BLaER1 (cell line): ENCODE measurements at regions not wholly inside any gene's neighbourhood (a gene's known extent, or its start where the extent isn't known, plus 50 kb on each side); places are given as distances from the start of the nearest gene placed in this dataset.

Experiments used
- H3K27ac ChIP-seq: shearing (Covaris generic); formaldehyde crosslinking; 2 replicates; pipeline ENCODE4 v1.8.1; 2022
- H3K27me3 ChIP-seq: shearing (Covaris generic); formaldehyde crosslinking; 2 replicates; pipeline ENCODE4 v1.8.1; 2022
- H3K36me3 ChIP-seq: shearing (Covaris generic); formaldehyde crosslinking; 2 replicates; pipeline ENCODE4 v1.8.1; 2022
- H3K4me1 ChIP-seq: shearing (Covaris generic); formaldehyde crosslinking; 2 replicates; pipeline ENCODE4 v1.8.1; 2022
- H3K4me2 ChIP-seq: shearing (Covaris generic); formaldehyde crosslinking; 2 replicates; pipeline ENCODE4 v1.8.1; 2022
- H3K4me3 ChIP-seq: shearing (Covaris generic); formaldehyde crosslinking; 2 replicates; pipeline ENCODE4 v1.8.1; 2022
- H3K9ac ChIP-seq: shearing (Covaris generic); formaldehyde crosslinking; 2 replicates; pipeline ENCODE4 v1.8.1; 2022
- H3K9me3 ChIP-seq: shearing (Covaris generic); formaldehyde crosslinking; 2 replicates; pipeline ENCODE4 v1.8.1; 2022
- H4K20me1 ChIP-seq: shearing (Covaris generic); formaldehyde crosslinking; 2 replicates; pipeline ENCODE4 v1.8.1; 2022
- Cebpa-rat ChIP-seq: shearing (Covaris generic); IDR thresholded peaks from 2 replicates; pipeline ENCODE4 v1.8.1; 2022

- no peaks in the 10 kb centered on the region for H3K36me3 ChIP-seq
- no peak overlapping the region for H3K27ac ChIP-seq
- H4K20me1 ChIP-seq = no peaks in the 10 kb centered on the region
- no peak overlapping the region for H3K9ac ChIP-seq
- no peak overlapping the region for H3K4me2 ChIP-seq
- H3K27me3 ChIP-seq = no peaks in the 10 kb centered on the region
- no peak overlapping the region for H3K4me3 ChIP-seq
- no peak for TF ChIP-seq Cebpa-rat
- H3K9me3 ChIP-seq = no peaks in the 10 kb centered on the region
- no peaks in the 10 kb centered on the region for H3K4me1 ChIP-seq
These were observed 472.1 kb upstream of the MARCKS start for GRCh38 chr6:113385020-113385431.

DNA sequence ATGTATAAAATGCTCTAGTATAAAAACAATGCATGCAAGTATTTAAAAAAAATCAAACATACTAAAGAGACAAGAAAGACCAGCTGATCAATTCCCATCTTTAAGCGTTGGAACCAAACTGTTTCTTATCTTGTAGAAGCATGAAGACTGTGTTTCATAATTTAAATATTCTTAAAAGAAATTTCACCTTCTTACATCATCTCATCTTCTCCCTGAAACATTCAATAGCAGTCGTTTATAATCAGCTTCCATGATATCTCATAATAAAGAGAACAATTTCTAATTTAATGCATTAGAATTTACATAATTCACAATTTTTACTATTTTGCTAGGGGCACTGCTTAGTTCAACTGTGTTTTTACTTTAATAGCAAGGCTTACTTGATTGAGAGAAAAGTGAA, 468.1 kb upstream of the MARCKS start:
- H3K4me3 ChIP-seq = no peak overlapping the region

GRCh38 chr6:113392551-113393055, 464.5 kb upstream of the MARCKS start:
- no peaks in the 10 kb centered on the region for H4K20me1 ChIP-seq
- no peaks in the 10 kb centered on the region for H3K4me1 ChIP-seq
- H3K9ac ChIP-seq = no peak overlapping the region
- TF ChIP-seq Cebpa-rat = no peak
- H3K4me2 ChIP-seq = no peak overlapping the region
- H3K27me3 ChIP-seq = no peaks in the 10 kb centered on the region
- no peak overlapping the region for H3K4me3 ChIP-seq
- H3K27ac ChIP-seq = no peak overlapping the region
- no peaks in the 10 kb centered on the region for H3K9me3 ChIP-seq
- no peaks in the 10 kb centered on the region for H3K36me3 ChIP-seq

More for the DNA sequence above, 468.1 kb upstream of the MARCKS start:
- Histone ChIP-seq H3K27ac (no peak overlapping the region), H3K4me1 (no peaks in the 10 kb centered on the region), H4K20me1 (no peaks in the 10 kb centered on the region), H3K9ac (no peak overlapping the region), H3K36me3 (no peaks in the 10 kb centered on the region), H3K9me3 (no peaks in the 10 kb centered on the region), H3K27me3 (no peaks in the 10 kb centered on the region), H3K4me2 (no peak overlapping the region)
- no peak for TF ChIP-seq Cebpa-rat

- H4K20me1 ChIP-seq = no peaks in the 10 kb centered on the region
- H3K4me2 ChIP-seq = no peak overlapping the region
- no peaks in the 10 kb centered on the region for H3K9me3 ChIP-seq
- H3K36me3 ChIP-seq = no peaks in the 10 kb centered on the region
- no peak for TF ChIP-seq Cebpa-rat
- H3K4me3 ChIP-seq = no peak overlapping the region
- H3K27me3 ChIP-seq = no peaks in the 10 kb centered on the region
- H3K27ac ChIP-seq = no peak overlapping the region
- H3K9ac ChIP-seq = no peak overlapping the region
- H3K4me1 ChIP-seq = no peaks in the 10 kb centered on the region
These were observed 462.9 kb upstream of the MARCKS start for GRCh38 chr6:113394216-113394615.

DNA sequence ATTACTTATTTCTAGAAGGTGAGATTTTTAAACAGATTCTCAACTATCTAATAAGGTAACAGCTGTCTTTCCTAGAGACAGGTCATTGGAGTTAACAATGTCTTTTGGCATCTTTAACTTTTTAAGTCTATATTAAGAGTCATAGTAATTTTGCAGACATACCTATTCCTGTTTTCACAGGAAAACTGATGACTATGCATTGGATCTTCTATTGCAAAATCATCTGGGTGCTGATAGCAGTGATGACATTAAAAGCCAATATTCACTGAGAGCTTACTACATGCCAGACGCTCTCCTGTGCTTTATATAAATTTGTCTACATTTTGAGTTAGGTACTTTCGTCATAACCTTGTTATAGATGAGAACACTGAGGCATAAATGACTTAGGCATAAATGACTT, 462.4 kb upstream of the MARCKS start:
- Histone ChIP-seq H3K36me3 (no peaks in the 10 kb centered on the region), H3K9me3 (no peaks in the 10 kb centered on the region), H3K27me3 (no peaks in the 10 kb centered on the region), H3K4me3 (no peak overlapping the region), H3K9ac (no peak overlapping the region), H3K27ac (no peak overlapping the region), H3K4me2 (no peak overlapping the region), H4K20me1 (no peaks in the 10 kb centered on the region), H3K4me1 (no peaks in the 10 kb centered on the region)
- no peak for TF ChIP-seq Cebpa-rat

- no peaks in the 10 kb centered on the region for H3K27me3 ChIP-seq
- H3K4me3 ChIP-seq = no peak overlapping the region
- no peaks in the 10 kb centered on the region for H3K36me3 ChIP-seq
- no peaks in the 10 kb centered on the region for H4K20me1 ChIP-seq
- H3K9ac ChIP-seq = no peak overlapping the region
- no peak overlapping the region for H3K4me2 ChIP-seq
- no peaks in the 10 kb centered on the region for H3K9me3 ChIP-seq
- no peaks in the 10 kb centered on the region for H3K4me1 ChIP-seq
- no peak overlapping the region for H3K27ac ChIP-seq
- no peak for TF ChIP-seq Cebpa-rat
These were observed 460.4 kb upstream of the MARCKS start for GRCh38 chr6:113396730-113397129.

DNA sequence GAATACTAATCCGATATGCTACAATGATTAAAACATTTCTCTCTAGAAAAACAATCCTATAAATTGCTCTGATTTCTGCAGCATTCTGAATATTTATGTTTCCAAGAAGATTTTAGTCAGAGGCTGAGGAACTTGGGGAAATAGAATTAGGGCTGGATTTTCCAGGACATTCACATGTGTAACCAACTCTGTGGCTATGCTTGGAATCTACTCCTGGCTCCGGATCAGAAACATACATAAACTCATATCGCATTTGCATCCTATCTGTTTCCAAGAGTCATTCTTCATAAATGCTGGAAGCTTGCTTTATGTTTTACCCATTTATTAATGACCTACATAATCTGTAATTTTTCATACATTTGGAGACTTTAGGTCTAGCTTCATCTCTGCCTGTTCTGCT, 459.9 kb upstream of the MARCKS start:
- TF ChIP-seq Cebpa-rat = no peak
- no peak overlapping the region for H3K9ac ChIP-seq
- H4K20me1 ChIP-seq = no peaks in the 10 kb centered on the region
- no peak overlapping the region for H3K4me2 ChIP-seq
- no peaks in the 10 kb centered on the region for H3K27me3 ChIP-seq
- H3K27ac ChIP-seq = no peak overlapping the region
- H3K36me3 ChIP-seq = no peaks in the 10 kb centered on the region
- no peaks in the 10 kb centered on the region for H3K4me1 ChIP-seq
- H3K4me3 ChIP-seq = no peak overlapping the region
- H3K9me3 ChIP-seq = no peaks in the 10 kb centered on the region

- Histone ChIP-seq H3K4me1 (no peaks in the 10 kb centered on the region), H3K27ac (no peak overlapping the region), H3K4me3 (no peak overlapping the region), H3K9ac (no peak overlapping the region), H3K27me3 (no peaks in the 10 kb centered on the region), H3K9me3 (no peaks in the 10 kb centered on the region), H3K4me2 (no peak overlapping the region), H4K20me1 (no peaks in the 10 kb centered on the region), H3K36me3 (no peaks in the 10 kb centered on the region)
- TF ChIP-seq Cebpa-rat = no peak
These were observed 455.9 kb upstream of the MARCKS start for GRCh38 chr6:113401231-113401630.

GRCh38 chr6:113402544-113402943, 454.6 kb upstream of the MARCKS start:
- H3K9ac ChIP-seq = no peak overlapping the region
- H3K4me1 ChIP-seq = no peaks in the 10 kb centered on the region
- no peaks in the 10 kb centered on the region for H4K20me1 ChIP-seq
- no peak for TF ChIP-seq Cebpa-rat
- H3K36me3 ChIP-seq = no peaks in the 10 kb centered on the region
- no peak overlapping the region for H3K4me3 ChIP-seq
- no peak overlapping the region for H3K27ac ChIP-seq
- no peak overlapping the region for H3K4me2 ChIP-seq
- H3K27me3 ChIP-seq = no peaks in the 10 kb centered on the region
- H3K9me3 ChIP-seq = no peaks in the 10 kb centered on the region

DNA sequence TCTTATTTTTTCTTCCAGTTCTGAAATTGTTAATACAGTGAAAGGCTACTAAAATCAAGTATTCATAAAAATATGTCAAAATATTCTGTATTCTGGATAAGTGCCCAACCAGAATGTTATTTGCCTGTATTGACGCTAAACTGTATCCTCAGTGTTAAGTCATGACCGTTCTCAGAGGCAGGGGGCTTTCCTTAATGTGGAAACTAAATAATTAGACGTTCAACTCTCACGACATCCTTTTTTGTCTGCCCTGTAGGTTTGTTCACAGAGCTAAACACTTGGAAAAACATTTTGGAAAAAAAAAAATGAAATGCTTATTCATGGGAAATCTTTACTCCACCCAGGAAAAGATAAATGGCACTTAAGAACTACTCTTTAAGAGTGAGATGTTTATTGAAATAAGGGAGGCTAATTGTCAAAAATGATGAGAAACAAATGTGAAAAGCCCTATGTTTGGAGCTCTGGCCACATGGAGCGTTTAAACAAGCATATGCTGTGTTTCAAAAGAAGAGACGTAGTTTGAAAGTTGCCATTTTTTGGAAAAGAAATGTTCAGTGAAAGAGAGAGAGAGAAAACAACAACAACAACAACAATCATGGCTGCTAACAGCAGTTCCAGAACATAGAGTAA, 453.1 kb upstream of the MARCKS start:
- TF ChIP-seq Cebpa-rat = no peak
- H3K4me2 ChIP-seq = no peak overlapping the region
- H3K9ac ChIP-seq = no peak overlapping the region

More for the DNA sequence above, 453.1 kb upstream of the MARCKS start:
- no peaks in the 10 kb centered on the region for H3K36me3 ChIP-seq
- H3K27ac ChIP-seq = no peak overlapping the region
- H3K9me3 ChIP-seq = no peaks in the 10 kb centered on the region
- no peaks in the 10 kb centered on the region for H3K27me3 ChIP-seq
- no peaks in the 10 kb centered on the region for H4K20me1 ChIP-seq
- H3K4me3 ChIP-seq = no peak overlapping the region
- no peaks in the 10 kb centered on the region for H3K4me1 ChIP-seq
